Stimulated activated CD8-positive, alpha-beta memory T cell treated with anti-CD3 and anti-CD28 coated beads, Interleukin-7, amount 100 ng/mL, for 48 hours (primary cell): ENCODE measurements at regions not wholly inside any gene's neighbourhood (a gene's known extent, or its start where the extent isn't known, plus 50 kb on each side); places are given as distances from the start of the nearest gene placed in this dataset.
"Not testable (repeated sequence)": the region's sequence is repeated elsewhere in the genome, so short reads cannot be mapped to it uniquely, and the experiment has no call there.

ENCODE experiments used
- DNase-seq, 2 donors: peaks; one replicate each; pipeline ENCODE4 v3.0.0-alpha.2; 2020; ENCODE audit warnings: low read depth in 1 of 2; ENCODE audit errors: extremely low read depth in 1 of 2

DNA sequence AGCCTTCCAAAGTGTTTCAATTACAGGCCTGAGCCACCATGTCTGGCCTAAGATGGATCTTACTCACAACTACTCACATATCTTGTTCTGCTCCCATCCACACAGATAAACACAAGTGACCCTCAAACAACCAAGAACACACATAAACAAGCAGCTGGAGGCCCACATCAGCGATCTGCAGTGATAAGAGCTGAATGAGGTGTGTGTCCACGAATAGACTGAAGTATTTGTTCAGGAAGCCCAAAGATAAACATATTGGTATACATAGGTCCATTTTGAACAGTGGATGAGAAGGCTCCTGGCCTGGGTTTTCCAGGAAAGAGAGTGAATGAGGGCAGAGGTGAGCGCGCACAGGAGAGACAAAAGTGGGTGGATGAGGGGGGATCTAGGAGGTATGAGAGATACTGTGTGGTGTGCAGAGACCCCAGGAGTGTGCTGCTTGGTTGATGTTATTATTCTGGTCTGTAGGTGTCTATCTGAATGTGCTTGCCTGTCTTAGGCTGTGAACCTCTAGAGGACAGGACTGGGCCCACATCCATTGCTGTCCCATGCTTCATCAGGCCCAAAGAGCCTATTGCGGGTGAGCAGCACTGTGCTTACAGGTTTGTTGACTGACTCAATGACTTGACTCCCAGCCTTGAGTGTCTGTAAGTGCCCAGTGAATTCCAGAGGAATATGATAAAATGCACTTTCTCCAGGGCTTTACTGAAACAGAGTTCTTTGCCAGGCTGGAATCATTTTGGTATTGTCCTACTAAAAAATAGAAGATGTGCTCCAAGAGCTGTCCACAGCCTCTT is 79.9 kb upstream of the ATP1A1 start:
- no peak for DNase-seq

DNA sequence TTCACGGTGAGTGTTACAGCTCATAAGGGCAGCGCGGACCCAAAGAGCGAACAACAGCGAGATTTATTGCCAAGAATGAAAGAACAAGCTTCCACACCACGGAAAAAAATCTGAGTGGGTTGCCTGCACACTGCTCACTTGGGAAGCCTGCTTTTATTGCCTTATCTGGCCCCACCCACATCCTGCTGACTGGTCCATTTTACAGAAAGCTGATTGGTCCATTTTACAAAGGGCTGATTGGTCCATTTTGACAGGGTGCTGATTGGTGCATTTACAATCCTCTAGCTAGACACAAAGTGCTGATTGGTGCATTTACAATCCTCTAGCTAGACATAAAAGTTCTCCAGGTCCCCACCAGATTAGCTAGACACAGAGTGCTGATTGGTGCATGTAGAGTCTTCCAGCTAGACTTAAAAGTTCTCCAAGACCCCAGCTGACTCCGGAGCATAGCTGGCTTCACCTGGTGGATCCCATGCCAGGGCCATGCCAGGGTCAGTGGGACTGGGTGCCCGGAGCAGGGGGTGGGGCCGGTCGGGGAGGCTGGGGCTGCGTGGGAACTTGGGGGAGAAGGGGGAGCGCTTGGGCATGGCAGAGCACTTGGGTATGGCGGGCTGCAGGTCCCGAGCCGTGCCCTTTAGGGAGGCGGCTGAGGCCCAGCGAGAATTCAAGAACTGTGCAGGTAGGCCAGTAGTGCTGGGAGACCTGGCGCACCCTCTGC is 75.4 kb upstream of the ATP1A1 start:
- no peak for DNase-seq

DNA sequence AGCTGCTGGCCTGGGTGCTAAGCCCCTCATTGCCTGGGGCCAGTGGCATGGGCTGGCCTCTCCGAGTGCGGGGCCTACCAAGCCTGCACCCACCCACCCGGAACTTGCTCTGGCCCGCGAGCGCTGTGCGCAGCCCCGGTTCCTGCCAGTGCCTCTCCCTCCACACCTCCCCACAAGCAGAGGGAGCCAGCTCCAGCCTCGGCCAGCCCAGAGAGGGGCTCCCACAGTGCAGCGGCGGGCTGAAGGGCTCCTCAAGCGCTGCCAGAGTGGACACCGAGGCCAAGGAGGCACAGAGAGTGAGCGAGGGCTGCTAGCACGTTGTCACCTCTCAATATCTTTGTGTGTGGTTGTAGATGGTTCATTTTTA is 74.8 kb upstream of the ATP1A1 start:
- not testable (repeated sequence) for DNase-seq

DNA sequence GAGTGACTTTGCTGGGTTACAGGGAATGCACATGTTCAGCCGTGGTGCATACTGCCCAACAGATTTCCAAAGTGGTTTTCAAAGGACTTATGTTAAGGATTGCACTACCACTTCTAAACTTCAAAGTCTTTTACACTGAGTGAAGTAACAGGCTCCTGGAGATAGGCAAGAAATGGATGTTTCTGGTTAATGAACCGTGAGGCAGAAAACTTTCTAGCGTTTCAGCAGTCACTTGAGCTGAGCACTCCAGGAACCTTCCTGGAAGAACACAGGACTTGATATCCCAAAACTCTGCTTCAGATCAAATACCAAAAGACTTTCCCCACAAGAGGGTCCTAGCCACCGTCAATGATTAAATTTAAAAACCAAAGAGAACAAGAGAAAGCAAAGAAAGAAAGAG is 74.3 kb upstream of the ATP1A1 start:
- DNase-seq, result no peak

DNA sequence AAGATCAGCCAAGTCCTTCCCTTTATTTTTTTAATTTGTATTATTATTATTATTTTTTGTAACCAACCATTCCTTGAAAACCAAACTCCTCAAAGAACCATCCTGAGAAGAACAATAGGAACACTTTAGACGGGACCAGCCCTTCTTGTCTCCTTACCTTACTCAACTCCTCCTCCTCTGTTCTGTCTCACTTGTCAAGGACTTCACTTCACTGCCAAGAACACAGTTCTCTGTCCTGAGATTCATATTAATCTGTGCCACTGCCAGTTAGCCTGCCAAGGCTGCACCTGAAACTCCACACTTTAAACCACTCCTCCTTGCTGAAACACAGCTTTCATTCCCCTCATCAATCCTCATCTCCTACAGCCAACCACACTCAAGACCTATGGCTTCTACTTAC is 73.8 kb upstream of the ATP1A1 start:
- no peak for DNase-seq

DNA sequence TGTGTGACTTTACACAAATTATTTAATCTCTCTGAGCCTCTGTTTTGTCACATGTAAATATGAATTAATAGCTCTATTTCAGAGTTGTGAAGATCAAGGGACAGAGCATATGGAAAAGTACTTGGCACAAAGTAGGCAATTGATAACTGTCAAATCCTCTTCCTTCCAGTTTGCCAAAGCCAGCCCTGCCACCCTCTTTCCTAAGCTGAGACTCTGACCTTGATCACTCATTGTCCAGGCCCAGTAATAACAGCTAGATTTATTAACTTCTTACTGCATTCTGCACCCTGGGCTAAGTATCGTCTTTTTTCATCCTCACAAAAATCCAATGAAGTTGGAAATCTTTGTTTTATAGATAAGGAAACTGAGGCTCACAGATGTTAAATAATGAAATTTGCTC is 70.8 kb upstream of the ATP1A1 start:
- DNase-seq, result no peak

DNA sequence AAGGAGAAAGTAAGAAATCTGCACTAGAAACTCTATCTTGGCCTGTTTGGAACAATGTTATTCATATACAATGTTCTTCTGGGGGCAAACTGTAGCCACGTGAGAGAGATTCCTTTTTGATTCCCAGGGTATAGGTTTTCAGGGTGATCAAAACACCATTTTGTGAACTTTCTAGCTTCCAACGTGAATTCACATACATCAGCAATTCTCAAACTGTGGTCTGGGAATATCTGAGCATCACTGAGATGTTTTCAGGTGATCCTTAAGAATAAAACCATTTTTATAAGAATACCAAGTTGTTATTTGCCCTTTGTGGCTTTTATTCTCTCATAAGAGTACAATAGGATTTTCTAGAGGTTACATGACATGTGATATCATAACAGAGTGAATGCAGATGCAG is 66.9 kb upstream of the ATP1A1 start:
- no peak for DNase-seq

DNA sequence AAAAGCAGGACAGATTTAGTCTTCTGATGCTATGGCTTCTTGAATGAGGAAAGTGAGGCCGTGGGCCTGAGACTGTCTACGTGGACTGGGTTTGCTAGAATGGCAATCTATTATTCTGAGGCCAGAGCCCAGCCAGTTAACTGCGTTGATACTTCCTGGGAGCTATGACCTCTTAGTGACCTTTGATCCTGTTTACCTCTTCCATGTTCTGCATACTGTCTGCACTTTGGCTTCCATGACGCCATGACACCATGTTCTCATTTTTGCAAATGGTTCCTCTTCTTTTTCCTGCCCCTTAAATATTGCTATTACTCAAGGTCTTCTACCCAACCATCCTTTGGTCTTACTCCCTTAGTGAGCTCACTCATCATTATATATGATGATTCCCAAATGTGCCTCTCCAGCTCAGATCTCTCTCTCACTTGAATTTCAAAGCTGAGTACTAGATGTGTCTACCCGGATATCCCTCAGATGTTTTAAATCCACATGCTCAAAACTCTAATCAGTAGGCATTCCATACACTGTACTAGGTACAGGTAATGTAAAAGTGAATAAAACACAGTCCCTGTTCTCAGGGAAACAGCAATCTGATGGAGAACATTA is 66.1 kb upstream of the ATP1A1 start:
- DNase-seq, result no peak

DNA sequence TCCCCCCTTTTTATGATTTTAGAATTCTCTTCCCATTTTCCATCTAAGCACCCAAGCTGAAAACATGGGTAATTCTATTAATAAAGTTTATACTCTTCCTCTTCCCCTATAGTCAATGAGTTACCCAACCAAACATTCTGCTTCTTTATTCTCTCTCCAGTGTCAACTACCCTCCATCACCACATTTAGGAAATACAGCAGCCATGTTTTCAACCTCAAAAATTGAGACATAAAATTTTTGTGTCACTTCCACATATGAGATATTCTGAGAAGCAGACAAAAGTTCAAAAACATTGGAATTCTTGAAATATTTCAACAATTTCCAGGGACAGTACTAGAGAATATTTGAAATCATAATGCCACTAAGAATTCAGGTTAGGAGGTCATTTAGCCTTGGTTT is 64.8 kb upstream of the ATP1A1 start:
- no peak for DNase-seq

DNA sequence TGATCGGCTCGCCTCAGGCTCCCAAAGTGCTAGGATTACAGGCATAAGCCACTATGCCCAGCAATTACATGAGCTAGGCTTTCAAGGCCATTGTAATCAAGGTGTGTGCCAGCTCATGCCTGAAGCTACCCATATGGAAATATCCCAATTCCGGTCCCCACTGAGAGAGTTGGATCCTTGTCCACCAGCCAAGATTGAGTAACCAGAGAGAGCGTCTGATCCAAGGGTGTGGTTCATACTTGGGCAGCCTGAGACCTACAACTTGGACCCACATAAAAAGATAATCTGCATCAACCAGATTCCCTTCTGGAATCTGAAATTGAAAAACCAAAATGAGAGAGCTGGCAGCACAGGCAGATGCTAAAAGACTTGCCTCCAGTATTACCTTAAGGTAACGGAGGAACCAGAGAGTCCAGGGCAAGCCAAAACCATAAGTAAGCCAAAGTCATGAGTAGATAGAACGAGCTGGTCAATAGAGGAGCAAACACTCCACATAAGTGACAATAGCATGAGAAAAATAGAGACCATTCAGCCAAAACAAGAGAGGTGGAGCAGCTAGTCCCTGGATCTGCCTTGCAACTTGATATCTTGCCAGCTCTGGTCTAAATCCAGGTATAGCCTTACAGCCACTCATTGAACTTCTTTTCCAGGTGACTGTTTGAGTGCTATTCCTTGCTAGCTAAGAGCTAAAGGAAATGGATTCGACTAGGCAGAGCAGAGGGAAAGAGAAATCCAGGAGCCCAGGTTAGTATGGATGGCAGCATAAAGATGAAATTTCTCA is 63.8 kb upstream of the ATP1A1 start:
- no peak for DNase-seq

DNA sequence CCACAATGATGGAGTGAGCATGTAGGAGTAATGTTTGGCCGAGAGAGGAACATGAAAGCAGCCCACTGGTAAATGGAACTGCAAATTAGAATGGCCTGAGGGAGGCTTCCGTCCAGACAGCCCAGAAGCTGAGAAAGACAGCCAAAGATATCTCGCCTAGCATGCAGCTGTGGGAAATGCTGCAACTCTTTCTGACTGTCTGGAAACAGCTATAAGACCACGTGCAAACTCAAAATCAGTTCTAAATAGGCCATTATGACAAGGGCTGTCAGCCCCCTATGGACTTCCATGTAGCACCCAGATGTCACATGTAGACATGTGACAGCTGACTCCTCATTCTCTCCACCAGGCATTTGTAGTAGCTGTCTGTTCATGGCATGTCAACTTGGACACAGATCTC is 62.9 kb upstream of the ATP1A1 start:
- DNase-seq, result no peak

DNA sequence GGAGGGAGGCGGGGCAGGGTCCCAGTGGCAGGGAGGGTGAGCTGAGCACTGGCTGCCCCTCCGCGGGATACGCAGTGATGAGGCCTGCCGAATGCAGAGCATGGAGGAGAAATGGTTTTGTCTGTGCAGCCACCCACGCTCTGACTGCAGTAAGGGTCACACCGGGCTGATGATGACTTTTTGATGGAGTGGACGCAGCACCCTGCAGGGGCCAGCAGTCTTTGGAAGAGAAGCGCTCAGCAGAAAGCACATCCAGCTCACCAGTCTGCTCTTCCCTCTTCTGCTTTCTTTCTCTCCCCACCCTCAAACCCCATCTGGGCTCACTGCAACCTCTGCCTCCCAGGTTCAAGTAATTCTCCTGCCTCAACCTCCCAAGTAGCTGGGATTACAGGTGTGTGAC is 61.9 kb upstream of the ATP1A1 start:
- DNase-seq, result no peak

DNA sequence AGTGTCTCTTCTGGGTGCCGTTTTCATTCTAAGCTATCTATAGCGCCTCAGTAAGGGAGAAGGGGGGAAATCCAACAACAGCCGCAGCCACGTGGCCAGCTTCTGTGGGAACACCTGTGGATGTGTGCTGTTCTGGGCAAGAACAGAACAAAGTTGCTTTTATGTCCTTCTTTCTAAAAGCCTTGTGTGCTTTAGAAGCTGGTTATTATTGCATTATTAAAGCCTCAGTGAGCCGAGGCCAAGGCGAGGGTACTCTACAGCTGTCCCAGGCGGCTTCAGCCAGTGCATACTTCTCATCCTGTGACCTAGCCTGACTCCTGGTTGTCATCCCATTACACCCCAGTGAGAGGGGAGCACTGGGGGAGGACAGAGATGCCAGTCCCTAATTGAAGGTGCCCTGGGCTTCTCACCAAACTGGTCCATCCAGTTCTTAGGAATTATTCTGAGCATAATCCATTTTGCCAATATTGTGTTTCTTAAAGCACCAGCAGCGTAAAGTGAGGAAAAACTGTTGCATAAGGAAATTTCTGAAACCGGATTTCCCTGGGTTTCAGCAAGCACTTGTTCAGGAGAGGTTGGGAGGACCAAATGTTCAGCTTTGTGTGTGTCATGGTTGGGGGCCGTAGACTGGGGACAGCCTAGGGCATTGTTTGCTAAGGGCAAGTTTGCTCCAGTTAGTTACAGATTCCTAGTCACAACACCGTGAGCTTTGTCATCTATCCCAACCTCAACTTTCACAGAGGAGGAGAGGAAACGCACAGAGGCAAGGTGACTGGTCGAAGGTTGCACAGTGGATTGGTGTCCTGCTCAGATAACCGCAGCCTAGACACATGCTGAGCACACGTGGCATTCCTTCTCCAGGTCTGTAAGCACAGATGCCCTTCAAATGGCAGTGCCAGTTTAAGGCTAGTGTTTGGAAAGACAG is 61.0 kb upstream of the ATP1A1 start:
- DNase-seq, result no peak

DNA sequence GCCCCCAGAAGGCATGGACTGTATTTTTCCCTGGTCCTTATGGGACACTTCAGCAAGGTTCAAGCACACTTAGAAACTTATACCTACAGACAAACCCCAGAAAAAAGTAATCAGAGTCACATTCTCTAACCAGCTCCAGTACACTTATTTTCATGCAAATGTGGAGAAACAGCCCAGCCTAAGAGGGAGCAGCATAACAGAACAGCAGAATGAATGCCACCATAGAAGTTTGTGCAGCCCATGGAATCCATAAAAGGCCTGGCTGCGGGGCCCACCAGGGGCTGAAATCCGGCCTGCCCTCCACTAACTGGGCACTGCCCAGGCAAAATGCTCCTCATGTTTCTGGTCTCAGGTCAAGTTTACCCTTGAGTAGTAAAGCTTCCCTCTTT is 60.4 kb upstream of the ATP1A1 start:
- DNase-seq, result no peak

DNA sequence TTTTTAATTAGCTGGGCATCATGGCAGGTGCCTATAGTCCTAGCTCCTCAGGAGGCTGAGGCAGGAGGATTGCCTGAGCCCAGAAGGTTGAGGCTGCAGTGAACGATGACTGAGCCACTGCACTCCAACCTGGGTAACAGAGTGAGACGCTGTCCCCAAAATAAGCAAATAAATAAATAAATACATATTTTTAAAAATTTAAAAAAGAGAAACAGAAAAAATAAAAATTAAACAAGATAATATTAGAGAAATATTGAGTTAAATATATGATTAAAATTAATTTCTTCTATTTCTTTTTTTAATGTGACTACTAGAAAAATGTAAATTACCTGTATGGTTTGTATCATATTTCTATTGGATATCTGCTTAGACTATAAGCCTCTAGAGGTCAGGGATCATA is 59.3 kb upstream of the ATP1A1 start:
- DNase-seq, result no peak

DNA sequence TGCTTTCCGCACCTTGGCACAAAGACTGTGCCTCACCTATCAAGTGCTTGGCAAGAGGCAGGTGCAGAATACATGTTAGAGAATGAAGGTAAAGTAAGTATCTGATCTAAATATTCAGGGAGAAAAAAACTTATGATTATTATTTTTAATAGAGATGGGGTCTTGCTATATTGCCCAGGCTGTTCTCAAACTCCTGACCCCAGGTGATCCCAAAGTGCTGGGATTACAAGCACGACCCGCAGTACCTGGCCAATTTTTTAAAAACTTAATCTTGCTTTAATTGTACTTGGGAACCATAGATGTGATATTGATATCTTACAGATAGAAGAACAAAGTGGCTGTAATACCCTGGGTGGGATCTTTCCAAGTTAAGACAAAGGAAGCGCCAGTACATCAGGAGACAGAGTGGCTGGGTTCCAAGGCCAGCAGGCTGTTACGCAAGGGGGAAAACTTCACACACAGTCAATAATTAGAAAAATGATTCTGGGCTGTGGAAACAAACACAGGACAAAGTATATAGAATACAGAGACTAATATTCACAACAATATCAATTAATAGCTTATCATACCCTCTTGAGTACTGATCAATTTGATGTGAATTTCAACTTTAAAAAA is 58.6 kb upstream of the ATP1A1 start:
- DNase-seq, result no peak

DNA sequence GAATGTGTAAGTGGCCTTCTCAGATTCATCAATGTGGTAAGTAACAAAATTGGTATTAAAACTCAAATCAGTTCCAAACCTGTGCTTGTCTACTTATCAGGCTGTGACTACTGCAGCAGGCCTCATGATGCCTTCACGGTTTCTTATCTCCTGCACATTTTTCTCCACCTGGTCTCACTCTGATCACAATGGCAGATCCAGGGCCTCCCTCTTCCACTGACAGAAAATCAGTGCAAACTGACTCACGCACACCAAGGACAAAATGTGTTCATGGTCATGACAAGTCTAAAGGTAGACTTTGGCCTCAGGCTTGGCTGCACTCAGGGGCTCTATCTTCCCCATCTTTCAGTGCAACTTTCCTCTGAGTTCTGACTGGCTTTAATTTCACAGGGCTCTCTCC is 56.7 kb upstream of the ATP1A1 start:
- DNase-seq, result no peak

DNA sequence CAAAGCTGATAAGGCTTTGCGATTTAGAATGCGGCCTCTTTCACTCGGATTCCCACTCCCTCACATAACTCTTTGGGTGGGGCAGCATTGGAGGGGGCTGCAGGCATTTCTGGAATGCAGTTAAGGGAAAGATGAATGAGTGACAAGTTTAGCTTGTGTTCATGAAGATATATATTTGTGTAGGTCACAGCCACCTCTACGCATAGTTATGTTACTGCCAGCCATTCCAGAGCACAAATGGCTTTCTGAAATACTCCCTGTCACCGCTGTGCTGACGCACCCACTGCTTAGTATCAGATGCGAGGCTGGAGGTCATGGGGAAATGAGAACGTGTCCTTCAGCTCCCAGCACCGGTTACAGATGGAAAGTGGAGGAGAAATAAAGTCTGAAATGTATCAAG is 54.1 kb upstream of the ATP1A1 start:
- no peak for DNase-seq

DNA sequence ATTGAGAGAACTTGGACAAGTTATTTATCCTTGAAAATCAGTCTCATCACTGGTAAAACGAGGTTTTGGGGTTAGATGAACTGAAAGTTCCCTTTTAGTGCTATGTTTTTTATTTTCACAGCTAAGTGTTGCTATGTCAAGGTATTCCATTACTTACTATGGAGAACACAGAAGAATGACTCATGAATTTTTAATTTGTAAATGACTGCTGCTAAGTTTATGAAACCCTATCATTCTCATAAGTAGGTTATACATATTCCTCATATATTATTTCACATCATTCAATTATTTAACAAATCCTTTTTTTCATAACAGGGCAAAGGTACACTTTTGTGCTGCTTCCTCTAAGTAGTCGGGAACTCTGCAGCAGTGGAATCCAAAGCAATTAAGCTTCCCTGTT is 52.2 kb upstream of the ATP1A1 start:
- no peak for DNase-seq

DNA sequence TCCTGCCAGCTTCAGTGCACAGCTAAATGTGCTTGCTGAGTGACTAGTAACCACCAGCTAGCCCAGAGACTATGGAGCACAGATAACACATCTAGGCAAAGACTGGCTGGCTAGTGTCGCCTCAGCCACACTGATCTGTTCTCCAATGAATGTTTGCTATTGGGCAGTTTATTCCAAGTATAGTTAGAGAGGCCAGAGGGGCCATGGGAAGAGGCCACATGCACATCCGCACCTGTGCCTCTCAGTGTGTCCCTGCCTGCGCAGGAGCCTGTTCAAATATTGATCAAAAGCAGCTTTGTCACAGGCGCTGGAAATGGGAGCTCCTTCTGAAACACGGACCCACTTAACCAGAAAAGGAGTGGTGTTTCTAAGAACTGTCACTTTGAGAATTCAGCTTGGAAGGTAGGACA is 51.3 kb upstream of the ATP1A1 start:
- no peak for DNase-seq
